ENCODE measurements at regions not wholly inside any gene's neighbourhood (a gene's known extent, or its start where the extent isn't known, plus 50 kb on each side); places are given as distances from the start of the nearest gene placed in this dataset.

GRCh38 chr1:69406244-69406643, 161.5 kb upstream of the LRRC7 start:
- no peak overlapping the region for H3K4me3 Mint-ChIP-seq

DNA sequence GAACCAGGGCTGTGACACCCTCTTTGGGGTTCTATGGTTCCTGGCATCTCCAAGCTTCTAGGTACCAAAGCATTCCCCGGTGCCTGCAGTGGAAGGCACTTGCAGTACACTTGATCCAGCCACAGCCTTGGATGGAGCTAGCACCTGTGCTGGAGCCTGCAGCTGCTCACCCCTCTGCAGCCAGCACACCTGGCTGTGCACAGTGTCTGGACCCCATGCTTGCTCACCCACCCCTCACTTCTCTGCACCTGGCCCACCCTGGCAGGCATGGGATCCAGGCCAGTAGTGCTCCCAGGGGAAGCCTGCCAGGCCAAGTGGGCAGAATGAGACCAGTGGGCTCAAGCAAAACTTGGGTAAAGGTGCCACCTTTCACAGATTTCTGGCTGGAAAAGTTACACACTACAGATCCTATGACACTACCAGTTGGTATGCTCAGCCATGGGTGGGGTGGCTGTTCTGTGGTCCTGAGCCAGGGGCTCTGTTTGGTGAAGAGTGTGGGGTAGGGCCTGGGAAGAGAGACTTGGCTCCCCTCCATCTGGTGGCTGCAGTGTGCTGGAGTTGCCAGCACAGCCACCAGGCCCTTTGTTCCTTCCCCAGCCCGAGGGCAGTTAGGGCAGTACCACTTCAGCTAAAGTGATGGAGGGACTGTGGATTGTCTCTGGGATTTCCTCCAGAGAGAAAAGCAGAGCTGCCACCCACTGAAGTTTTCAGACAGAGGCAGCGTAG, 157.8 kb upstream of the LRRC7 start:
- TF ChIP-seq, protein P1, sequence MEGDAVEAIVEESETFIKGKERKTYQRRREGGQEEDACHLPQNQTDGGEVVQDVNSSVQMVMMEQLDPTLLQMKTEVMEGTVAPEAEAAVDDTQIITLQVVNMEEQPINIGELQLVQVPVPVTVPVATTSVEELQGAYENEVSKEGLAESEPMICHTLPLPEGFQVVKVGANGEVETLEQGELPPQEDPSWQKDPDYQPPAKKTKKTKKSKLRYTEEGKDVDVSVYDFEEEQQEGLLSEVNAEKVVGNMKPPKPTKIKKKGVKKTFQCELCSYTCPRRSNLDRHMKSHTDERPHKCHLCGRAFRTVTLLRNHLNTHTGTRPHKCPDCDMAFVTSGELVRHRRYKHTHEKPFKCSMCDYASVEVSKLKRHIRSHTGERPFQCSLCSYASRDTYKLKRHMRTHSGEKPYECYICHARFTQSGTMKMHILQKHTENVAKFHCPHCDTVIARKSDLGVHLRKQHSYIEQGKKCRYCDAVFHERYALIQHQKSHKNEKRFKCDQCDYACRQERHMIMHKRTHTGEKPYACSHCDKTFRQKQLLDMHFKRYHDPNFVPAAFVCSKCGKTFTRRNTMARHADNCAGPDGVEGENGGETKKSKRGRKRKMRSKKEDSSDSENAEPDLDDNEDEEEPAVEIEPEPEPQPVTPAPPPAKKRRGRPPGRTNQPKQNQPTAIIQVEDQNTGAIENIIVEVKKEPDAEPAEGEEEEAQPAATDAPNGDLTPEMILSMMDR (IDR thresholded peaks at IDR 0.05; ENCODE audit: unreplicated experiment), result no peak
- no peaks in the 10 kb centered on the region for H3K36me3 Mint-ChIP-seq
- no peak overlapping the region for H3K4me3 Mint-ChIP-seq
- no peak for DNase-seq (ENCODE audit: low spot score in 2 of 2, unreplicated experiment in 2 of 2)
- peaks cover 16% of the 10 kb centered on the region for H3K9me3 Mint-ChIP-seq
- H3K27ac Mint-ChIP-seq, result no peak overlapping the region
- peaks cover 1% of the 10 kb centered on the region for H3K27me3 Mint-ChIP-seq (ENCODE audit: low read depth)
- peaks cover 5% of the 10 kb centered on the region for H3K4me1 Mint-ChIP-seq

More at GRCh38 chr1:69406244-69406643, 161.5 kb upstream of the LRRC7 start:
- H3K36me3 Mint-ChIP-seq, result no peaks in the 10 kb centered on the region
- peaks cover 10% of the 10 kb centered on the region for H3K9me3 Mint-ChIP-seq
- TF ChIP-seq, protein P1 (IDR thresholded peaks at IDR 0.05; ENCODE audit: unreplicated experiment), result no peak
- H3K27ac Mint-ChIP-seq, result no peak overlapping the region
- DNase-seq (ENCODE audit: low spot score in 2 of 2, unreplicated experiment in 2 of 2), result no peak
- peaks cover 3% of the 10 kb centered on the region for H3K4me1 Mint-ChIP-seq
- no peaks in the 10 kb centered on the region for H3K27me3 Mint-ChIP-seq (ENCODE audit: low read depth)

GRCh38 chr1:69410457-69410850, 157.3 kb upstream of the LRRC7 start:
- H3K4me3 Mint-ChIP-seq, result no peak overlapping the region
- DNase-seq (ENCODE audit: low spot score in 2 of 2, unreplicated experiment in 2 of 2), result no peak
- no peak overlapping the region for H3K27ac Mint-ChIP-seq
- no peaks in the 10 kb centered on the region for H3K36me3 Mint-ChIP-seq
- peaks cover 5% of the 10 kb centered on the region for H3K4me1 Mint-ChIP-seq
- H3K27me3 Mint-ChIP-seq (ENCODE audit: low read depth), result peaks cover 1% of the 10 kb centered on the region
- TF ChIP-seq, protein P1 (IDR thresholded peaks at IDR 0.05; ENCODE audit: unreplicated experiment), result no peak
- H3K9me3 Mint-ChIP-seq, result peaks cover 16% of the 10 kb centered on the region

- peaks cover 16% of the 10 kb centered on the region for H3K9me3 Mint-ChIP-seq
- DNase-seq (ENCODE audit: low spot score in 2 of 2, unreplicated experiment in 2 of 2), result no peak
- H3K4me3 Mint-ChIP-seq, result no peak overlapping the region
- H3K4me1 Mint-ChIP-seq, result peaks cover 5% of the 10 kb centered on the region
- no peaks in the 10 kb centered on the region for H3K36me3 Mint-ChIP-seq
- H3K27ac Mint-ChIP-seq, result no peak overlapping the region
- peaks cover 1% of the 10 kb centered on the region for H3K27me3 Mint-ChIP-seq (ENCODE audit: low read depth)
- TF ChIP-seq, protein P1 (IDR thresholded peaks at IDR 0.05; ENCODE audit: unreplicated experiment), result no peak
Observed at GRCh38 chr1:69410893-69411292, 156.8 kb upstream of the LRRC7 start.

GRCh38 chr1:69411617-69412016, 156.1 kb upstream of the LRRC7 start:
- DNase-seq (ENCODE audit: low spot score in 2 of 2, unreplicated experiment in 2 of 2), result no peak
- peaks cover 5% of the 10 kb centered on the region for H3K4me1 Mint-ChIP-seq
- H3K4me3 Mint-ChIP-seq, result no peak overlapping the region
- no peak overlapping the region for H3K27ac Mint-ChIP-seq
- peaks cover 16% of the 10 kb centered on the region for H3K9me3 Mint-ChIP-seq
- H3K27me3 Mint-ChIP-seq (ENCODE audit: low read depth), result peaks cover 1% of the 10 kb centered on the region
- TF ChIP-seq, protein P1 (IDR thresholded peaks at IDR 0.05; ENCODE audit: unreplicated experiment), result no peak
- no peaks in the 10 kb centered on the region for H3K36me3 Mint-ChIP-seq

All from mesothelial cell of epicardium (in vitro differentiated cells).